Breast epithelium (tissue), 4 donors: ENCODE measurements at regions not wholly inside any gene's neighbourhood (a gene's known extent, or its start where the extent isn't known, plus 50 kb on each side); places are given as distances from the start of the nearest gene placed in this dataset.

Experiments
- DNase-seq, 2 donors: peaks; one replicate each; pipeline ENCODE4 v3.0.0-alpha.2; 2019; ENCODE audit warnings: low spot score in 2 of 2
- H3K27ac ChIP-seq, 2 donors: fragments of 200-600 bp; sonication (generic) in 1 of 2; one replicate each; pipeline ENCODE4 v1.5.1; 2016 to 2019; ENCODE audit warnings: mild to moderate bottlenecking in 1 of 2
- H3K27me3 ChIP-seq, 2 donors: fragments of 200-600 bp; sonication (generic) in 1 of 2; one replicate each; pipeline versions ENCODE4 v1.5.1 to v1.6.0; 2017 to 2019; ENCODE audit warnings: control low read depth in 1 of 2, mild to moderate bottlenecking in 1 of 2
- H3K36me3 ChIP-seq: fragments of 200-600 bp; one replicate; pipeline ENCODE4 v1.5.1; 2019
- H3K4me1 ChIP-seq, 2 donors: fragments of 200-600 bp; sonication (generic); one replicate each; pipeline ENCODE4 v1.5.1; 2016 to 2019; ENCODE audit warnings: control low read depth in 1 of 2
- H3K4me3 ChIP-seq, 3 donors: fragments of 200-600 bp; sonication (generic); 1 replicate in 2 of 3; 2 replicates in 1 of 3; pipeline ENCODE4 v1.5.1; 2016 to 2019; ENCODE audit warnings: mild to moderate bottlenecking in 3 of 3, moderate library complexity in 2 of 3
- H3K9me3 ChIP-seq, 2 donors: fragments of 200-600 bp; sonication (generic) in 1 of 2; one replicate each; pipeline ENCODE4 v1.5.1; 2016 to 2019; ENCODE audit warnings: control low read depth in 1 of 2
- POLR2A ChIP-seq: fragments of 450-650 bp; IDR thresholded peaks from one replicate; pipeline ENCODE4 v1.6.1; 2016; ENCODE audit warnings: antibody characterized with exemption, mild to moderate bottlenecking, moderate library complexity
- POLR2AphosphoS5 ChIP-seq, 3 donors: sonication (generic); formaldehyde crosslinking; IDR thresholded peaks; one replicate each; pipeline ENCODE4 v1.6.1; 2017; ENCODE audit warnings: antibody characterized with exemption in 3 of 3
- intact Hi-C: fragments of 100-400 bp; cut with DNase I; formaldehyde crosslinking; loops from one replicate; pipeline ENCODE4 v1.15.1; 2023; ENCODE audit warnings: low total_unique reads
- TF ChIP-seq, protein P1 (sequence below), 3 donors: fragments of 450-650 bp; IDR thresholded peaks; one replicate each; pipeline ENCODE4 v1.5.1; 2016 to 2017; ENCODE audit warnings: antibody characterized with exemption in 3 of 3, mild to moderate bottlenecking in 3 of 3, moderate library complexity in 3 of 3

DNA sequence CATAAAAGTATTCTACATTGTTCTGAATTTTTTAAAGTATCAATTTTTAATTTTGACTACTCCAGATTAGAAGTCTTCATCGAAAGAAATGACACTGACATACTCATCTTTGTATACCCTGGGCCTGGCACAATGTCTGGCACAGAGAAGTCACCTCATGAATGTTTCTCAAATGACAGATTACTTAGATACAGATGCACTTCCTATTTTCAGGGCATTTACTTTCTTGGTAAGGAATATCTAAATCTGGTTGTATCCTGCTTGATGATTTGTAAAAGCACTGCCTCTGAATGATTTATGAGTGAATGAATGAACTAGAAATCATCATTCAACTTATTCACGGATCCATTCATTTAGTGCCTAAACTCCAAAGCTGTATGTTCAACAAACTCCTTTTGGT is 1784.7 kb downstream of the LRRC4C start:
- Histone ChIP-seq H3K4me3 (no peak overlapping the region), H3K9me3 (peaks cover 2 to 6% of the 10 kb centered on the region in 2 donors), H3K27me3 (no peaks in the 10 kb centered on the region), H3K36me3 (no peaks in the 10 kb centered on the region), H3K27ac (no peak overlapping the region), H3K4me1 (no peaks in the 10 kb centered on the region)
- no peak for TF ChIP-seq POLR2A
- TF ChIP-seq, protein P1, sequence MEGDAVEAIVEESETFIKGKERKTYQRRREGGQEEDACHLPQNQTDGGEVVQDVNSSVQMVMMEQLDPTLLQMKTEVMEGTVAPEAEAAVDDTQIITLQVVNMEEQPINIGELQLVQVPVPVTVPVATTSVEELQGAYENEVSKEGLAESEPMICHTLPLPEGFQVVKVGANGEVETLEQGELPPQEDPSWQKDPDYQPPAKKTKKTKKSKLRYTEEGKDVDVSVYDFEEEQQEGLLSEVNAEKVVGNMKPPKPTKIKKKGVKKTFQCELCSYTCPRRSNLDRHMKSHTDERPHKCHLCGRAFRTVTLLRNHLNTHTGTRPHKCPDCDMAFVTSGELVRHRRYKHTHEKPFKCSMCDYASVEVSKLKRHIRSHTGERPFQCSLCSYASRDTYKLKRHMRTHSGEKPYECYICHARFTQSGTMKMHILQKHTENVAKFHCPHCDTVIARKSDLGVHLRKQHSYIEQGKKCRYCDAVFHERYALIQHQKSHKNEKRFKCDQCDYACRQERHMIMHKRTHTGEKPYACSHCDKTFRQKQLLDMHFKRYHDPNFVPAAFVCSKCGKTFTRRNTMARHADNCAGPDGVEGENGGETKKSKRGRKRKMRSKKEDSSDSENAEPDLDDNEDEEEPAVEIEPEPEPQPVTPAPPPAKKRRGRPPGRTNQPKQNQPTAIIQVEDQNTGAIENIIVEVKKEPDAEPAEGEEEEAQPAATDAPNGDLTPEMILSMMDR (IDR thresholded peaks at IDR 0.05) = no peak
- TF ChIP-seq POLR2AphosphoS5 (IDR thresholded peaks at IDR 0.05) = no peak
- no peak for DNase-seq
- intact Hi-C loops = no loop called here

DNA sequence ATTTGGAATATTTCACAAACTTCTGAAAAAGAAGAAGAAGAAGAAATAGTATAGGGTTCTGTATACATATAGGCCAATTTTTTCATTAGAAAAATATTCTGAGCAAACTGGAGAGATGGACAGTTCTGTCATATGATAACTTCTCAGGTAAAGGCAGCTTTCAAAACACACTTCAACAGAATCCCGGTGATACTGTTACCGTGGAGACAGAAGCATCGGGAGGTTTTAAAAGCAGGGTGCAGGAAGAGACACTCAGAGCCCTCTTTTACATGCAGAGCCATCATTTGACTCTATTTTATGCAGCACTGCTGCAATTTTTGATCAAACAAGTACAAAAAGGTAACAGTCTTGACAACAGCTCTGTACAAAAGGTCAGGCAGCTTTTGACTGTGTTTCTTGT is 1785.4 kb downstream of the LRRC4C start:
- intact Hi-C loops = no loop called here
- Histone ChIP-seq H3K9me3 (no peaks in the 10 kb centered on the region), H3K27me3 (no peaks in the 10 kb centered on the region), H3K36me3 (no peaks in the 10 kb centered on the region), H3K27ac (no peak overlapping the region), H3K4me3 (no peak overlapping the region), H3K4me1 (no peaks in the 10 kb centered on the region)
- TF ChIP-seq, protein P1 (IDR thresholded peaks at IDR 0.05) = no peak
- TF ChIP-seq POLR2AphosphoS5 (IDR thresholded peaks at IDR 0.05) (no peak), POLR2A (no peak)
- no peak for DNase-seq

DNA sequence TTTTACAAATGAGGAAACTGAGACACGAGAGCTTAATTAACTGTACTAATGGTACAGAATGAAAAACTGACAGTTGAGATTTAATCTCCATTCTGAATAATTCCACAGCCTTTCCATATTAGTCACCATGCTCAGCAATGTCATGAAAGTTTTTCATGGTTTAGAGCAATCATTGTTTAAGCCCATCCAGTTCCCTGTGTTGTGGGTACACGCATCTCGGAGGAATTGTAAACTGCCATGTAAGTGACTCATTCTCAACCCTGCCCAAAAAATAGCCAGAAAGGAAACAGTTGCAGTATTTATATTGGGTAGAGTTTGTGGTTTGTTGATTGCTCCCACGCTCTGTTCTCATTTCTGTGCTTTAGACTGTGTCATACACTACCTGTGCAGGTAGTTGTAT is 1790.8 kb downstream of the LRRC4C start:
- H3K4me1 ChIP-seq = no peaks in the 10 kb centered on the region
- H3K4me3 ChIP-seq = no peak overlapping the region
- intact Hi-C loops = no loop called here
- no peak for DNase-seq
- no peaks in the 10 kb centered on the region for H3K27me3 ChIP-seq
- TF ChIP-seq POLR2AphosphoS5 (IDR thresholded peaks at IDR 0.05) (no peak), POLR2A (no peak)
- TF ChIP-seq, protein P1 (IDR thresholded peaks at IDR 0.05) = no peak
- H3K9me3 ChIP-seq = peaks cover 5 to 11% of the 10 kb centered on the region in 2 donors
- H3K27ac ChIP-seq = no peak overlapping the region
- H3K36me3 ChIP-seq = no peaks in the 10 kb centered on the region

DNA sequence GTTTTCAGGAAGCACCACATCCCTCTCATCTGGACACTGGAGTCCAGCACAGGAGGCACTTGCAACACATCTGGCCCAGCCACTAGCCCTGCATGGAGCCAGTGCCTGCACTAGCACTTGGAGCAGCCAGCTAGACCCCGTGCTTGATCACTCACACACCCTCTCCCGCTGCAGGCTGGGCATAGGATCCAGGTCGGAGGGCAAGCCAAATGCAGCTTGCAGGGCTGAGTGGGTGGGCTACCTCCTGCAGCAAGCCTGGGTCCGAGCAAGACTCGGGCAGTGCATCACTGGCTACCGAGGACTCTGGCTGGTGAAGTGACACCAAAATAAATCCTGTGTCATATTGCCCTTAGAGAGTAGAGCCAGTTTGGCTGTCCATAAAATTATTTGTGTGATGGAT is 1795.4 kb downstream of the LRRC4C start:
- Histone ChIP-seq H3K27ac (no peak overlapping the region), H3K4me1 (no peaks in the 10 kb centered on the region), H3K27me3 (no peaks in the 10 kb centered on the region), H3K9me3 (peaks cover 8 to 17% of the 10 kb centered on the region in 2 donors), H3K4me3 (no peak overlapping the region), H3K36me3 (no peaks in the 10 kb centered on the region)
- TF ChIP-seq, protein P1 (IDR thresholded peaks at IDR 0.05) = no peak
- DNase-seq = no peak
- intact Hi-C loops = no loop called here

DNA sequence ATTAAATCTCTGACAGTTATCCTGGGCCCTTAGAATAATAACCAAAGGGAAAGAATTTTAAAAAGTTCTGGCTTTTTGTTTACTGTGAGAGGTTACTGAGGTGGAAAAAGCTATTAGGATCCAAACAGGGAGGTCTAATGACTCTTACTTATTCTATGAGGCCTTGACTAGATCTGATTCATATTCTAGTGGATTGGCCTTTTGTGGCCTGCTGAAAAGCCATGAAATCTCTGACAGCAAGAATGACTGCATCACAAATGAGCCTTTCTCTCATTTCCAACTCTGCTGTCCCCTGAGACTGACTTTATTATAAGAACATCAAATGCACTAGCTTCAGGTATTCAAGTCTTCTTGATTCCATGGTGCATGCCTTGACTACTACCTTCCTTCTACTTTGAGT is 1797.6 kb downstream of the LRRC4C start:
- Histone ChIP-seq H3K9me3 (peaks cover 8 to 17% of the 10 kb centered on the region in 2 donors), H3K27me3 (no peaks in the 10 kb centered on the region), H3K4me3 (no peak overlapping the region), H3K4me1 (no peaks in the 10 kb centered on the region), H3K36me3 (no peaks in the 10 kb centered on the region), H3K27ac (no peak overlapping the region)
- intact Hi-C loops = no loop called here
- DNase-seq = no peak
- TF ChIP-seq POLR2AphosphoS5 (IDR thresholded peaks at IDR 0.05) (no peak), POLR2A (no peak)
- TF ChIP-seq, protein P1 (IDR thresholded peaks at IDR 0.05) = no peak
